DMS79 (cell line): ENCODE measurements at regions not wholly inside any gene's neighbourhood (a gene's known extent, or its start where the extent isn't known, plus 50 kb on each side); places are given as distances from the start of the nearest gene placed in this dataset.

ENCODE experiments used
- DNase-seq: peaks from one replicate; lab custom pipeline; 2025; lab: John Stamatoyannopoulos, UW

DNA sequence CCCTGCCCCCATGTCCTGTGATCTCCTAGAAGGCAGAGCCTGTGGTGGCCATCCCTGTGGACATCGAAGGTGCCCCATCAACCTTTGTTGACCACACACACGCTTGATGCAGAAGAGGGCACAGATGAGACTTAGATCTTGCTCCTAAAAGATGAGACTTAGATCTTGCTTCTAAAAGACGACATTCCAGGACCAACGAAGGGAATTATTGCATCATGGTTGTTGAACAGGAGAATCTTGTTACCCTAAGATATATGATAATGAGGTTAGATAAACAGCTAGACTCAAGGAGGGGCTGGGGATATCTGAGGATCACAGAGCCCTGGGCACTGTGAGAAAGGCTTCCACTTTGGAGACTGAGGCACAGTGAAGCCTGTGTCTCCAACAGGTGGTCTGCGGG is 91.1 kb upstream of the WSCD2 start:
- no peak for DNase-seq

GRCh38 chr12:108039794-108040193 is 89.3 kb upstream of the WSCD2 start:
- DNase-seq, result no peak

DNA sequence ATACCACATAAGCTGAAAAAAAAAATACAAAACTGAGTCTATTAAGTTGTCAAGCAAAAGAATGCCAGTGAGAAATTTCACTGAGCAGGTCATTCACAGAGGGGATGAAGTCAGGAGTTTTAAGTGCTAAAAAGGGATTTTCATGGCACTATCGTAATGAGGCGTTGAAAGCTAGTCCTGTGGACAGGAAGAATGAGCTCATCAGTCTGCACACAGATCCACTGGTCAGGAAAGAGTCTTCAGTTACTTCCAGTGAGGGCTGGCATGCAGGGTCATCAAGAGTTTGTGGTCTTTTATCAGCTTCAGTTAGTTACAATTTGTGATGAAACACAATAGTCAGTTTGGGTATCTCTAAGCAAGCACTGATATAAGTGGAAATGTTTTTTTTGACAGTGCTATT is 88.1 kb upstream of the WSCD2 start:
- DNase-seq, result no peak

GRCh38 chr12:108043286-108043685 is 85.8 kb upstream of the WSCD2 start:
- DNase-seq, result no peak

GRCh38 chr12:108043750-108044533 is 85.1 kb upstream of the WSCD2 start:
- DNase-seq, result no peak

GRCh38 chr12:108046135-108046534 is 83.0 kb upstream of the WSCD2 start:
- DNase-seq, result no peak

DNA sequence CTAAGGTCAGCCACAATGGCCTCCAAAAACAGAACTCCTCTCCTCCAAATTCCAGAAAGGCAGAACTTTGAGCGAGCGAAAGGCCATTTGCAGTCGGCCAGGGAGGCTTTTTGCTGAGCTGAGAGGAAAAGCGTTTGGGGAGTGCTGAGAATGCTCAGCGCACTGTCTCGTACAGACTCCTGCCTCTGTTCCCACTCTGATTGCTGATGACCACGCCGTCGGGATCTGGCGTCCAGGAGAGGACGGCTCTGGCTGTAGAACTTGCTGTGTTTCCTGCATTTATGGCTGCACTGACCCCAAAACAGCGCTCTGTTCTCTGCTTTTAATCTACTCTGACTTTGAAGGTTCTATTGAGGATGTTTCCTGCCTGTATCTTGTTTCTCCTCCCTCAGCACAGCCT is 82.4 kb upstream of the WSCD2 start:
- DNase-seq, result no peak

GRCh38 chr12:108047071-108047550 is 82.0 kb upstream of the WSCD2 start:
- no peak for DNase-seq

GRCh38 chr12:108048686-108049085 is 80.4 kb upstream of the WSCD2 start:
- no peak for DNase-seq

DNA sequence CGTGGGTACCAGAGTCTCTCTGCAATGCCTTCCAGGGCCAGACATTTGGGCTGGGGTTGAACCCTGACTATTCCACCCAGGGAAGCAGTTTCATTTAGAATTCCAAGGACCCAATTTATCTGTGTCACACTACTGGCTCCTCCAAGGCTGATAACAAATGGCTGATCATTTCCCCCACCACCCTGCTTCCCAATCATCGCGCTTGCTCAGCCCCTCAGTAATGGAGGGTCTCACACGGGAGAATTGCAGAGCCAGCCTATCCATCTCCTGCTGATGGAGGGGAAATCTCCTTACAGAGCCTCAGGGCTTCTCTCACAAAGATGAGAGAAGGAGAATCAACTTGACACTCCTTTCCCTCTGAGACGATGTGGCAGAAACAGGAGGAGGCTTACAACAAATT is 78.4 kb upstream of the WSCD2 start:
- DNase-seq, result no peak

DNA sequence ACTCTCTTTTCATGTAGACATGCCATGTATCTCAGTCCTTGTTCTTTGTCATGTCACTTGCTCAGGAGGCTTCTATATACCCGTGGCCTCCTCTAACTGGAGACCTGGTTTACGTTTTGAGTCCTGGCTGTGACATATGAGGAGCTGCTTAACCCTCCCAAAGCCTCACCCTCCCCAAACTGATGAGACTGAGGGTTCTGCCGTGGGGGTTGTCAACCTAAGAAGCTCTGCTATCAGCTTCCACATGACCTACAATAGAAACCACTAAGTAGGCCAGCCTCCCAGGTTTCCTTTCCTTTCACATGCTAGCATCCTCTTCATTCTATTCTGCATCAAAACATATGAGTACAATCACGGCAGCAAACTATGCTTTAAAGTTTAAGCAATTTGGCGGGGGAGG is 76.8 kb upstream of the WSCD2 start:
- DNase-seq, result no peak

- DNase-seq, result no peak
Measured at GRCh38 chr12:108053512-108053911, 75.6 kb upstream of the WSCD2 start.

- DNase-seq, result no peak
Measured at GRCh38 chr12:108054496-108054895, 74.6 kb upstream of the WSCD2 start.

GRCh38 chr12:108055141-108055540 is 73.9 kb upstream of the WSCD2 start:
- no peak for DNase-seq

- DNase-seq, result no peak
Measured at GRCh38 chr12:108060067-108060466, 69.0 kb upstream of the WSCD2 start.

GRCh38 chr12:108060903-108061302 is 68.2 kb upstream of the WSCD2 start:
- DNase-seq, result no peak

- no peak for DNase-seq
Measured at GRCh38 chr12:108063192-108063591, 65.9 kb upstream of the WSCD2 start.

DNA sequence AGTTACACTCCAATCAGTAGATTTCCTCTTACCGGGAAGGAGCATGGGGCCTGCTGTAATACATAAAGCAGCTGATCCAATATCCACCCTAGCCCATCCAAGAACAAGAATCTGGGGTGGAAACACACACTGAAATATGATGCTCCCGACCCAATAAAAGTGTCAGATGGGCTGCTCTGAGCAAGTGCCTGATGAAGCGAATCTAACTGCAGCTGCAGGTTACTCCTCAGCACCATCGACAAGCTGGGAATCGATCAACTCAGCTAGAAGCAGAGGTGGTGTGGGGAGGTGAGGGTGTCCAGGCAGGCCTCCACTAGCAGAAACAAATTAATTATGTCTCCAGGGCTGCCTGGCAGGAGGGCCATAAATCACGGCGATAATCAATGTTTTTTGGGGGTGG is 64.0 kb upstream of the WSCD2 start:
- no peak for DNase-seq

GRCh38 chr12:108066583-108067577 is 62.2 kb upstream of the WSCD2 start:
- DNase-seq, result no peak

- no peak for DNase-seq
Measured at GRCh38 chr12:108069651-108070165, 59.4 kb upstream of the WSCD2 start.

DNA sequence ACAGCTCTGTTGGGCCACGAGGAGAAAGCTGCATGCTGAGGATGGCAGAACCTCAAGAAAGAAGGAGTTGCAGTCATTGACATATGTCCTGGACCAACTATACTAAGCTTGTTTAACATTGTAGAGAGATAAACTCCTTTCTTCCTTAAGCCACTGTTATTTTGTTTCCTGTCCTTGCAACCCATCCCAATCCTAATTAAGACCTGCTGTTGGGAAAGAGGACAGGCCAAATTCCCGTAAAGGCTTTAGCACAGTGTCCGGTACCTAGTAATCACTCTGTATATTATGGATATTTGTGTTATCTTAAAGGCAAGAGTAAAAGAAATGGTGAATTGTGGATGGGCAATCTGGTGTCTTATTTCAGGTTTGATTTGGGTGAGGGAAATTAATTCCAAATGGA is 53.5 kb upstream of the WSCD2 start:
- DNase-seq, result no peak

GRCh38 chr12:108076556-108076955 is 52.5 kb upstream of the WSCD2 start:
- no peak for DNase-seq

DNA sequence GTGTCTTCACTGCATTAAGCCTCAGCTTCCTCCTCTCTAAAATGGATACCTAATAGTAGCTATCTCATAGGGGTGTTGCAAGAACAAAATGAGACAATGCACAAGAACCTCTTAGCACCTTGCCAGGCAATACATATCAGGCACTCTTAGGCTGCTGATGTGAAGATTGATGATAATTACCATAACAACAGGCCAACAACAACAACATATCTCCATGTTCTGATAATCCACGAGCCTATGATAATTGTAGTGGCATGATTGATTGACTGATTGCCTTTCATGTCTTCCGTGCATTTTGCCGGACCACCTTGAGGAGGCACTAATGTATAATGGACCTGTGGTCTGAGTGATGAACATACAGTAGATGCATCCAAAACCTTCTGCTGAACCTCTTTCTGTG is 50.7 kb upstream of the WSCD2 start:
- no peak for DNase-seq
